ENCODE measurements at regions not wholly inside any gene's neighbourhood (a gene's known extent, or its start where the extent isn't known, plus 50 kb on each side); places are given as distances from the start of the nearest gene placed in this dataset.

DNA sequence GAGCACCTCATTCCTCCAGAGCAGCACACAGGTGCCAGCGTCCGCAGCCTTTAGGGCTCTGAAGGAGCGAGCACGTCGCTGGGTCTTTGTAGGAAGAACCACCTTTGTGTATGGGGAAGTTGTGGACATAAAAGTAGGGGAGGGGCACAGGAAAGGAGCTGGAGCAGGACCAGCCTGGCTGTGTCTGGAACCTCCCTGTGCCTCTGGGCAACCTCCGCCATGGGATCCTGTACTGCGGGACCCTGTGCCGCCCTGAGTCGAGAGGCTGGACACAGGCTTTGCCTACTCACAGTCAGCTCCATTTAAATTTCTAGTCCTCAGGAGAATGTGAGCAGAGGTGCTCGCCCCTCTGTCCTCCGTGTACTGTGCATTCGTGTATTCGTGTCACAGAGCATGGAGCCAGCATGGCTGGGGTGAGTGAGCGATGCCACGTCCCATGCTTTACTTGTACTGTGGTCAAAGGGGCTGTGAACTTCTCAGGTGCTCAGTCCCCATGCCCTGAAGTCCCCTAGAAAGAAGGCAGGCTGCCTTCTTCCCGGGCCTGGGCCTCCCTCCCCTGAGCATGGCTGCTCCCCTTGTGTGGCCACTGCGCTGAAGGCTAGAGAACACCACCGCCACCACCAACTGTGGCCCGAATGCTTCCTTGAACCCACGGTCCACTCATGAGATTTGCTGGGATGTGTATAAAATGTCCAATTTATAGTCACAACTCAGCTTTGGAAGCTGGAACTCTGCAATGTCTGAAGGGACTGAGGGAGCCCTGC, 99.9 kb downstream of the TEX29 start:
- DNase-seq (ENCODE audit: low spot score in 2 of 2) = no peak
- Mint-ChIP-seq H3K36me3 (ENCODE audit: insufficient read depth) (peaks cover 1% of the 10 kb centered on the region), H3K4me3 (no peak overlapping the region), H3K27ac (ENCODE audit: low read depth) (no peak overlapping the region), H3K9me3 (no peaks in the 10 kb centered on the region), H3K27me3 (peaks cover 25% of the 10 kb centered on the region), H3K4me1 (no peaks in the 10 kb centered on the region)
- ATAC-seq (replicated peaks; ENCODE audit: extremely low read depth, poor library complexity, severe bottlenecking) = no peak

DNA sequence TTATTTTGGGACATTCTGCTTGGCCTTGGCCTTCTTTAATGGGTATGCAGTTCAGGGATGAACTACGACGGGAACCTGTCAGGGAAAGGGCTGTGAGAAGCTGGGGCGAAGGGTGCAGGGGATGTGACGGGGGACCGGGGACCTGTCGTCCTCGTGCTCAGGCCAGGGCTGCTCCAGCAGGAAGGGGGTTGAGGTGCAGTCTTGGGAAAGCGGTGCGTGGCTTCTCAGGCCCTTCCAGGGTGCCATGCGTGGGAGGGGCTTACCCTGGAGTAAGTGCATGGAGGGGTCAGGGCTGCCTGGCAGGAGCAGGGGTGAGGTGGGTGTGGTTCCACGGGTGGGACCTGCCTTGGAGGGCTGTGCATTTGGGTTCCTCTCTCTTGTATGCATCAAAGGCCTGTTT, 100.8 kb downstream of the TEX29 start:
- ATAC-seq (replicated peaks; ENCODE audit: extremely low read depth, poor library complexity, severe bottlenecking) (no peak), DNase-seq (ENCODE audit: low spot score in 2 of 2) (no peak)
- H3K36me3 Mint-ChIP-seq (ENCODE audit: insufficient read depth) = peaks cover 1% of the 10 kb centered on the region
- no peak overlapping the region for H3K4me3 Mint-ChIP-seq
- H3K4me1 Mint-ChIP-seq = no peaks in the 10 kb centered on the region
- peaks cover 25% of the 10 kb centered on the region for H3K27me3 Mint-ChIP-seq
- H3K27ac Mint-ChIP-seq (ENCODE audit: low read depth) = no peak overlapping the region
- no peaks in the 10 kb centered on the region for H3K9me3 Mint-ChIP-seq

DNA sequence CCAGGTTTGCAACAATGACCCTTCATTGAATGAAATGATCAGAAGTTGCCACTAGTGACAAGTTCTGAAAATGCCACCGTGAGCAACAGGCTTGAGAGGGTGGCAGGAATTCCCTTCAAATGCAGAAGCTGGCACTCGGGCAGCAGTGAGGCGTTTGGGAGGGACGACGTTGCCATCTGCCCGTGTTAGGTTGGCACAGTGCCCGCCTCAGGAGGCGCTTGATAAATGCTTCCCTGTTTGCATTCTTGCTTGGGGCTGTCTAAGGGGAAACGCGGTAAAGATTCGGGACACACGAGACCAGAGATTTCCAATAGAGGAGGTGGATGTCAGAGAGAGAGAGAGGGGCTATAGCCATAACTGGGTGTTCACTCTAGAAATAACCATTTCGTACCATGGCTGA, 101.9 kb downstream of the TEX29 start:
- Mint-ChIP-seq H3K27ac (ENCODE audit: low read depth) (no peak overlapping the region), H3K4me3 (no peak overlapping the region), H3K4me1 (no peaks in the 10 kb centered on the region), H3K27me3 (peaks cover 25% of the 10 kb centered on the region), H3K9me3 (no peaks in the 10 kb centered on the region), H3K36me3 (ENCODE audit: insufficient read depth) (peaks cover 1% of the 10 kb centered on the region)
- ATAC-seq (replicated peaks; ENCODE audit: extremely low read depth, poor library complexity, severe bottlenecking) = no peak
- DNase-seq (ENCODE audit: low spot score in 2 of 2) = no peak

DNA sequence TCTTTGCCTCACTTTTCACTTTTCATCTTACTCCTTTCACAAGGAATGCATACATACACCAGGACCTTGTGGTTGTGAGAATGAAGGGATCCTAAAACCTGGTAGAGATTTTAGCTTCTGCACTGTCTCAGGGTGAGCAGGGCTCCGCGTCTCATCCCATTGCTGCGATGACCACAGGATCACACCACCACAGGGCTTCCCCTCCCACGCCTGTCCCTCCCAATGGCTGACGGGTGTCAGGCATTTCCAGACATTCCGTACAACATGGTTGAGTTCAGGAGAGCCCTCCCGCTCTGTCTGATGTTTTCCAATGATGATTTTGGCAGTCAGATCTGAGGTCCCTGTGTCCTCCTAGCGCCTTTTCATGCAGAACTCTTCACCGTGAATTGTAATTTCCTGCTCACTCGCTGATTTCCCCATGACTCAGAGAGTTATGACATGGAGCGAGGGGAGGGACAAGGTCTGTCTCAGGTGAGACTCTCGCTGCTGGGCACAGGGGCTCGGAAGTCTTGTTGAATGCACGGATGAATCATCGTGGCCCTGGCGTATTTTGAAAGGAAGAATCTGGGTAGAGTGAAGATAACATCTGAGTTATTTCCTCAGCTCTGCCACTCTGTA, 102.8 kb downstream of the TEX29 start:
- DNase-seq (ENCODE audit: low spot score in 2 of 2) = no peak
- Mint-ChIP-seq H3K27ac (ENCODE audit: low read depth) (no peak overlapping the region), H3K36me3 (ENCODE audit: insufficient read depth) (peaks cover 1% of the 10 kb centered on the region), H3K4me3 (no peak overlapping the region), H3K27me3 (peaks cover 20% of the 10 kb centered on the region), H3K4me1 (no peaks in the 10 kb centered on the region), H3K9me3 (no peaks in the 10 kb centered on the region)
- ATAC-seq (replicated peaks; ENCODE audit: extremely low read depth, poor library complexity, severe bottlenecking) = no peak

DNA sequence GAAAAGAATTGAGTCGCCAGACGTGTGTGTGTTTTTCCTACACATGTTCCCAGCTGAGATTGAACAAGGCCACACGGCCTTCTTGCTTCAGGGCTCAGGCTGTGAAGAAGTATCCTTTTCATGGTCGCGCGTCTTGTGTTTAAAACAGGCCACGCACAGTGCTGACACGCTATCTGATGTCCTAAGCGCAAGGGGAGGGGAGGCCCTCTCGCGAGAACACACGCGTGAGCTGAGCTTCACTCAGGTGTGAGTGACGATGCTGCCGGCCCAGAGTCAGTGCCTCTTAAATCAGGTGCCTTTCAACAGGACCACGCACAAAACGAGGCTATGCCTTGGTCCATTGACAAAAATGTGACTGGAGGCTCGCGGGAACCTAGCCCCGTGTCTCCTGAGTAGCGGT, 103.7 kb downstream of the TEX29 start:
- Mint-ChIP-seq H3K36me3 (ENCODE audit: insufficient read depth) (peaks cover 1% of the 10 kb centered on the region), H3K4me1 (no peaks in the 10 kb centered on the region), H3K27me3 (peaks cover 14% of the 10 kb centered on the region), H3K9me3 (no peaks in the 10 kb centered on the region), H3K27ac (ENCODE audit: low read depth) (no peak overlapping the region), H3K4me3 (no peak overlapping the region)
- DNase-seq (ENCODE audit: low spot score in 2 of 2) (no peak), ATAC-seq (replicated peaks; ENCODE audit: extremely low read depth, poor library complexity, severe bottlenecking) (no peak)

DNA sequence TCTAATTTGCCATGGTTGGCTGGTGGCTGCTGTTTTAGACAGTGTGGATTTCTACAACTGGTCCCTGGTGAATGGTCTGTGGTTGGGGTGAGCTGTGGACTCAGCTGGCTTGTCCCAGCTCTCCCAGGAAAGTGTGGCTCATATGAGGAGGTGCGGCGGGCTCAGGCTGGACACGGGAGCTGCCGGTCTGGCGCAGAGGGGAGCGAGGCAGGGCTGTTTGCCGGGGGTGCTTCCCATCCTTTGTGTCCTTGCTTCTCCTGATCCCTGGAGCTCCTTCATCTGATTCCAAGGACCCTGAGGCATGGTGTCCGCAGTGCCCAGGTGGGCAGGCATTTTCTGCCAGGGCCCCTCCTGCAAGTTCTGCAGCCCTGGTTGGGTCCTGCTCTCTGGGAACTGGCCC, 104.9 kb downstream of the TEX29 start:
- ATAC-seq (replicated peaks; ENCODE audit: extremely low read depth, poor library complexity, severe bottlenecking) (no peak), DNase-seq (ENCODE audit: low spot score in 2 of 2) (no peak)
- Mint-ChIP-seq H3K27me3 (peaks cover 14% of the 10 kb centered on the region), H3K4me3 (no peak overlapping the region), H3K9me3 (no peaks in the 10 kb centered on the region), H3K36me3 (ENCODE audit: insufficient read depth) (peaks cover 1% of the 10 kb centered on the region), H3K4me1 (no peaks in the 10 kb centered on the region), H3K27ac (ENCODE audit: low read depth) (no peak overlapping the region)

DNA sequence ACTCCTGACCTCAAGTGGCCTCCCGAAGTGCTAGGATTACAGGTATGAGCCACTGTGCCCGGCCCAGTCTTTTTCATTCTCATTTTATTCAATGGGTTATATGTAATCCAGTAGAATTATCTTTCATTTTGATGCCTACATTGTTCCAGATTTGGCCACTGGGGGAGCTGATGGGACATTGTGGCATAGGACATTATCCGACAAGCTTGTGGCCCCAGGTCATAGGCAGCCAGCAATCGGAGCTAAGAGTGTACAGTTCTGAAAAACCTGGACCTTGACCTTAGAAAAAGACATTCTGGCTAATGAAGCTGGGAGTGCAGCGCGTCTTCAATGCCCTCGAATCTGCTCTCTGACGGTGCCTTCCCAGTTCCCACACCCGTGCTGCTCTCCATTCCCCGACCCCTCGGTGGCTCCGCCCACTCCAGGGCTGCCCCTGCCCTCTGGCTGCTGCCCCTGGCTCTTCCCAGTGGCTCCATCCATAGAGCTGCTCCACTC, 108.7 kb downstream of the TEX29 start:
- Mint-ChIP-seq H3K4me3 (no peak overlapping the region), H3K36me3 (ENCODE audit: insufficient read depth) (no peaks in the 10 kb centered on the region), H3K4me1 (no peaks in the 10 kb centered on the region), H3K9me3 (no peaks in the 10 kb centered on the region), H3K27me3 (peaks cover 33% of the 10 kb centered on the region), H3K27ac (ENCODE audit: low read depth) (no peak overlapping the region)
- DNase-seq (ENCODE audit: low spot score in 2 of 2) (no peak), ATAC-seq (replicated peaks; ENCODE audit: extremely low read depth, poor library complexity, severe bottlenecking) (no peak)

DNA sequence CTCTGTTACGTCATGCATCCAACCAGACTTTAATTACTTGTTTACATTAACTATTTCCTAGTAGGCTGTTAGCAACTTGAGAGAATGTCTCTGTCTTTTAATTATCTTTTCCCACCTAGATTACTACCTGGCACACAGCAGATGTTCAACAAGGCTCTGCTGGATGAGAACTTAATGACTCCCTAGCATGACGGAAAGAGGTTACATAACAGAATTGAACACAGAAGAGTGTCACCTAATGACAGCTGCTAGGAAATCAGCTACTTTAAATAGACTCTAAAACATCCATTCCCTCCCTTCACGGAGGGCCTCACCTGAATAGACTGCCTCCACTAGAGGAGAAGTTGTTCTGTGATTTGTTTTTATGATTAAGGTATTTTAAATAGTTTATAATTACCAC, 110.8 kb downstream of the TEX29 start:
- H3K27me3 Mint-ChIP-seq = peaks cover 37% of the 10 kb centered on the region
- ATAC-seq (replicated peaks; ENCODE audit: extremely low read depth, poor library complexity, severe bottlenecking) (no peak), DNase-seq (ENCODE audit: low spot score in 2 of 2) (no peak)
- H3K36me3 Mint-ChIP-seq (ENCODE audit: insufficient read depth) = no peaks in the 10 kb centered on the region
- no peaks in the 10 kb centered on the region for H3K4me1 Mint-ChIP-seq
- peaks cover 6% of the 10 kb centered on the region for H3K9me3 Mint-ChIP-seq
- H3K27ac Mint-ChIP-seq (ENCODE audit: low read depth) = no peak overlapping the region
- H3K4me3 Mint-ChIP-seq = no peak overlapping the region

DNA sequence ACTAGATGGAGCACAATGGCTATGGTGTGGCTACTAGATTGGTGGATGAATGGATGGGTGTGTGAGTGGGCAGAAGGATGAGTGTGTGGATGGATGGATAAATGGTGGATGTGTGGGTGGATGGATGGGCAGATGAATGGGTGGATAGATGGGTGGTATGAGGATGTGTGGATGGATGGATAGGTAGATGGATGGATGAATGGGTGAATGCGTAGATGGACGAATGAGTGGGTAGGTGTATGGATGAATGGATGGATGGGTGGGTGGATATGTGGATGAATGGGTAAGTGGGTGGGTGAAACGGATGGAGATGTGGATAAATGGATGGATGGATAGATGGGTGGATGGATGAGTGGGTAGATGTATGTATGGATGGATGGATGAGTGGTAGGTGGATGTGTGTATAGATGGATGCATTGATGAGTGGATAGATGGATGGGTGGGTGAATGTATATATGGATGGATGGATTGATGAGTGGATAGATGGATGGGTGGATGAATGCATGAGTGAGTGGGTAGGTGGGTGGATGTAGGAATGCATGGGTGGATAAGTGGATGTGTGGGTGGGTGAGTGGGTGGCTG, 114.2 kb downstream of the TEX29 start:
- Mint-ChIP-seq H3K27me3 (peaks cover 37% of the 10 kb centered on the region), H3K9me3 (peaks cover 6% of the 10 kb centered on the region), H3K27ac (ENCODE audit: low read depth) (no peak overlapping the region), H3K4me1 (no peaks in the 10 kb centered on the region), H3K4me3 (no peak overlapping the region), H3K36me3 (ENCODE audit: insufficient read depth) (no peaks in the 10 kb centered on the region)
- DNase-seq (ENCODE audit: low spot score in 2 of 2) = no peak
- no peak for ATAC-seq (replicated peaks; ENCODE audit: extremely low read depth, poor library complexity, severe bottlenecking)

DNA sequence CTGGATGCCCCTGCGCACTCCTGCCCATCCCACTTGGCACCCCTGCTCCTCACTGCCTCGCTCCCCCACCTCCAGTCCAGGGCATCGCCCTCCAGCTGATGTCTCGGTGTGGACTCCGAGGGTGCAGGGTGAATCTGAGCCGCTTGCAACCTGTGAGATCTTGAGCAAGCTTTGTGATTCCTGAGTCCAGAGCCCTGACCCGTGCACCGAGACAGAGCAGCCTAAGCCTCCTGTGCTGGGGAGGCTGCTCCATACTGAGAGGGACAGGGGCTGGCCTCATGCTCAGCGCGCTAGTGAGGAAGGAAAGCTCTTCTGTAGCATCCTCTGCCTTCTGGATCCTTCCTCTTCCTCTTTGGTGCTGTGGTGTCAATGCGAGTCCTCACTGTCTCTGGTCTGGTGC, 116.0 kb downstream of the TEX29 start:
- H3K27me3 Mint-ChIP-seq = peaks cover 32% of the 10 kb centered on the region
- H3K4me1 Mint-ChIP-seq = no peaks in the 10 kb centered on the region
- H3K27ac Mint-ChIP-seq (ENCODE audit: low read depth) = no peak overlapping the region
- ATAC-seq (replicated peaks; ENCODE audit: extremely low read depth, poor library complexity, severe bottlenecking) (no peak), DNase-seq (ENCODE audit: low spot score in 2 of 2) (no peak)
- H3K4me3 Mint-ChIP-seq = no peak overlapping the region
- H3K9me3 Mint-ChIP-seq = peaks cover 6% of the 10 kb centered on the region
- H3K36me3 Mint-ChIP-seq (ENCODE audit: insufficient read depth) = no peaks in the 10 kb centered on the region

DNA sequence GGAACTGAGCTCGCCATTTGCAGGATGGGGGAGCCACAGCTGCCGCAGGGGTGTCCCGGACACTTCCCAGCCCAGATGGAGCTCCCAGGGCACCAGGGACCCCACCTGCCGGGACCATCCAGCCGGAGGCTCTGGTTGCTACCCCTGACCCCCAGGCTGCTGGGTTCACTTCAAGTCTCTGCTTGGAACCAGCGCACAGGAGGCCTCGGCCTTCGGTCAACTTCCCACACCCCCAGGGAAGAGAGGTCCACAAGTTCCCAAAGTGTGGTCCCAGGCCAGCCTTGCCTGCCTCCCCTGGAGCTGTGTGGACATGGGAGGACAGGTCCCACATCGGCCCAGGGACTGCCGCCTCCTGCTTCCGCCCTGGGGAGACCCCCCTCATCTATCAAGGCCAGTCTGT, 117.0 kb downstream of the TEX29 start:
- no peaks in the 10 kb centered on the region for H3K4me1 Mint-ChIP-seq
- no peaks in the 10 kb centered on the region for H3K36me3 Mint-ChIP-seq (ENCODE audit: insufficient read depth)
- H3K9me3 Mint-ChIP-seq = peaks cover 6% of the 10 kb centered on the region
- DNase-seq (ENCODE audit: low spot score in 2 of 2) = no peak
- no peak overlapping the region for H3K27ac Mint-ChIP-seq (ENCODE audit: low read depth)
- ATAC-seq (replicated peaks; ENCODE audit: extremely low read depth, poor library complexity, severe bottlenecking) = no peak
- H3K4me3 Mint-ChIP-seq = no peak overlapping the region
- H3K27me3 Mint-ChIP-seq = peaks cover 34% of the 10 kb centered on the region

DNA sequence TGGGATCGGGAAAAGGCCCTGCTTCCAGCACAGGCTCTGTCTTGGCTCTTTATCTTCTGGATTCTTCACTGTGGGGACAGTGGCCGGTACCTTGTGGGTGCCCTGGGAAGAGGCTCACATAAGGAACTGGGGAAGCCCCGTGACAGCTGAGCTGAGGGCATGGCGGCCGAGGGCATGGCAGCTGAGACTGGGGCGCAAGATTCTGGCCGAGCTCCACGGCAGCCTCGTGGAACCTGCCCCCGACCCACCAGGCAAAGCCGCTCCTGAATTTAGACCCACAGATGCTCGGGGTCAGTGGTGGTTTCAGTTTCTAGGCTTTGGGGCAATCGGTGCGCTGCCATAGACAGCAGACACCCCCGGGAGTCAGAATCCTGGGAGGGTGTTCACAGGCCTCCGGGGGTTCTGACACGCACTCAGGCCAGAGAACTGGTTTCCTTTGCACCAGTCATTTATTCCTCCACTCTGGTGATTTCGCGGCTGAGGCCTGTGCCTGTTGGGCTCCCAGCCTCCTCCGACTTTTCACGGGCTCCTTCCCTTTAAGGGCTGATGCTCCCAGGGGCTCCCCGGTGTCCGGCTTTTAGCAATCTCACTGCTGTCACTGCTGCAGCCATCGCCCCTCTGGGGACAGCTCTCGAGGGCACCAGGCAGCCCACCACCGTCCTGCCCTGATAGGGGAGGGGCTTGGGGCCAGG, 117.6 kb downstream of the TEX29 start:
- H3K27me3 Mint-ChIP-seq = peaks cover 35% of the 10 kb centered on the region
- no peak for DNase-seq (ENCODE audit: low spot score in 2 of 2)
- H3K36me3 Mint-ChIP-seq (ENCODE audit: insufficient read depth) = no peaks in the 10 kb centered on the region
- no peak for ATAC-seq (replicated peaks; ENCODE audit: extremely low read depth, poor library complexity, severe bottlenecking)
- peaks cover 6% of the 10 kb centered on the region for H3K9me3 Mint-ChIP-seq
- no peak overlapping the region for H3K27ac Mint-ChIP-seq (ENCODE audit: low read depth)
- H3K4me3 Mint-ChIP-seq = no peak overlapping the region
- H3K4me1 Mint-ChIP-seq = no peaks in the 10 kb centered on the region

Measured in central memory CD8-positive, alpha-beta T cell (primary cell).